HG03520 (cell line): ENCODE measurements at regions not wholly inside any gene's neighbourhood (a gene's known extent, or its start where the extent isn't known, plus 50 kb on each side); places are given as distances from the start of the nearest gene placed in this dataset.
"Not testable (repeated sequence)": the region's sequence is repeated elsewhere in the genome, so short reads cannot be mapped to it uniquely, and the experiment has no call there.

ENCODE experiments used
- ATAC-seq: cut with Tn5 transposase; IDR thresholded peaks from one replicate; pipeline ENCODE4 v1.9.1; 2021; ENCODE audit warnings: mild to moderate bottlenecking, moderate library complexity; ENCODE audit not compliant: unreplicated experiment

DNA sequence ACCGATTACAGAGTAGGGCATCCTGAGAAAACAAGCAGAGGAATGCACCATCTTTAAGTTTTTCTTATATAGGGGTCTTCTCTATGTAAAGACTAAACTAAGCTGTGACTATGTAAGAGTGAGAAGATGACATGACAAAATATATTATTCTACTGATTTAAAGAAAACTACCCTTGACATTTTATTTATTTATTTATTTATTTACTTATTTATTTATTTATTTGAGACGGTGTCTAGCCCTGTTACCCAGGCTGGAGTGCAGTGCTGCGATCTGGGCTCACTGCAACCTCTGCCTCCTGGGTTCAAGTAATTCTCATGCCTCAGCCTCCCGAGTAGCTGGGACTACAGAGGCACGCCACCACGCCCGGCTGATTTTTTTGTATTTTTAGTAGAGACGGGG, 320.4 kb upstream of the SASH1 start:
- not testable (repeated sequence) for ATAC-seq

DNA sequence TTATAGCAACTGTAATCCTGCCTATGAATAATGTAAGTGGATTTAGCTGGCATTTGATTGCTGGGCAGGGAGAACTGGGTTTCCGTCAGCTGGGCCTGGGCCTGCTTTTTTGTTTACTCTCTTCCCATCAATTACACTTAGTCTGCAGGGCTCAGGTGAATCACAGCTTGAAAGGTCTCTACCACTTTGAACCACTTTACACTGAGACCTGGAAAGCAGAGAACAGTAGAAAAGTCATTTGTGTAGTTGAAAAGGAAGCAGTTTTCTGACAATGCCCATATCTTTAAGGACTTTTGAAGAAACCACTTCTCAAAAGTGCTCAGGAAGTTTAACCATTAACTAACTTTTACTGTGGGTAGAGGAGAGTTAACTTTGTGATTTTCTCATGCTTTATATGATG, 315.4 kb upstream of the SASH1 start:
- ATAC-seq: no peak

DNA sequence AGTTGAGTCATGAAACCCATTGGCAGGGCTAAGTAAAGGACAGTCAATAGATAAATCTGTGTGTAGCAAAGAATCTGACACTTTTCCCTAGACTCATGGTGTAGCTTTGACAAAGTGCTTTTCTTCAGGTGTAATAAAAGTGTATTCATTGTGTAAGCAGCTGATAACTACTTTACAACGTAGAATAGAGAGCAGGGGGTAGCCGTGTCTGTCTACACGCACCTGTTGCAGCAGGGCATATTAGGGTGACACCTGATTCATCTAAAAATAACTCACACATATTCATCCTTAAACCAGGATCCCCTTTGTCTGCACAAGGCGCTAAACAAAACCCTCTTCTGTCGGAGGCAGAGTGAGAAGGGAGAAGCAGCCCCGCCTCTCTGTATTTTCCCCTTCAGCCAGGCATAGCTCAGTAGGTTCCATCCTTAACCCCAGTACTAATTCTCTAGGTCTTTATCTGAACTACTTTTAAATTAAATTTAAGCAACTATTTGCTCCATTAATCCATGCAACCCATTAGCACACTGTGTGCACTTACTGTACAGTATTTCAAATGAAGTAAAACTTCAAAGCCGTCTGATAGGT, 306.7 kb upstream of the SASH1 start:
- ATAC-seq: no peak

DNA sequence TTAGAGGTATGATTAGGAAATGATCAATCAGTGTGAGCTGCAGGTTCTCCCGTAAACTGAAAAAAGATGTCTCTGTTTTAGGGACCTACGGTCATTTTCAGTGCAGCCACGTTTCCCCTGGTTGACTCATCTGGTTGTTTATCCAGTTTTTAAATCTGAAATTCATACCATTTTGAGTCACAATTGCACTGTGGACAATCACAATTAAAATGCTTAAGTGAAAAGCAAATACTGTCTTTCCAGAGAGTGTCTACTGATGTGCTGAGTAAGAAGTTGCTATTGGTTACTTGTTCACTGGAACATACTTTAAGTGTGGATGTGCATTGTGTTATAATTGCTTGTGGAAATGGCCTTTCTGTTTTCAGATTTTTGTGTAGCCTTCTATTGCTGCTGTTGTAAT, 305.1 kb upstream of the SASH1 start:
- ATAC-seq: no peak

DNA sequence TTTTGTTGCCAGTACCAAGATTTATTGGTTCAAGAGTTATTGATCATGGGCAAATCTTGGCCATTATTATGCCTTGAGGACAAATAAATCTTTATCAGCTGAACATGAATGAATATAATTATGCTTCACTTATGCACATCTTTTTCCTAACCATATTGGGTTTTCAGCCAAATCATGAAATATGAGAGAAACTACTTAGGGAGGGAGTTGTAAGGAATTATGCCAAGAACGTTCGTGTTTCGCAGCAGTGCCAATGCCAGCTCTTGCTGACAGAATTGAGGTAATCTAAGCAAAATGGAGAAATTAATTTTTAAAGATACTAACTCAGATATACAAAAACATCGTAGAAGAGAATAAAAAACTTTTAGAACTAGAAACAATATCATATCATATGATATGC, 301.1 kb upstream of the SASH1 start:
- no peak for ATAC-seq

DNA sequence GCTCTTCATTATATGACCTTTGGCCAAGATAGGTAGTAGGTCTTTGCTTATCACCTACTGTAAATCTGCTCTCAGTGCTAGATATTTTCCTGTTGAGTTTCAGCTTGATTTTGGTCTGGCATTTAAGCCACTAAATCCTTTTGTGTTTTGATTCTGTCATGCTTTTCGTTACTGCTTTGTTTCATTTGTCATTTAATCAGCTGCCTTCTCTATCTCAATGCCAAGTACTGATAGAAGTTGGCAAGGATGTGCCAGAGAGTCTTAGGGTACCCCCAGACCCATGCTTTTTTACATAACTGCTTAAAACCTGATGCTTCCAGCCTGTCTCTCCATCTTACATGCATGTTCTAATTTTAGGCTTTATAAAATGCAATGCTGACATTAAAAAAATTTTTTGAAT, 300.1 kb upstream of the SASH1 start:
- no peak for ATAC-seq

DNA sequence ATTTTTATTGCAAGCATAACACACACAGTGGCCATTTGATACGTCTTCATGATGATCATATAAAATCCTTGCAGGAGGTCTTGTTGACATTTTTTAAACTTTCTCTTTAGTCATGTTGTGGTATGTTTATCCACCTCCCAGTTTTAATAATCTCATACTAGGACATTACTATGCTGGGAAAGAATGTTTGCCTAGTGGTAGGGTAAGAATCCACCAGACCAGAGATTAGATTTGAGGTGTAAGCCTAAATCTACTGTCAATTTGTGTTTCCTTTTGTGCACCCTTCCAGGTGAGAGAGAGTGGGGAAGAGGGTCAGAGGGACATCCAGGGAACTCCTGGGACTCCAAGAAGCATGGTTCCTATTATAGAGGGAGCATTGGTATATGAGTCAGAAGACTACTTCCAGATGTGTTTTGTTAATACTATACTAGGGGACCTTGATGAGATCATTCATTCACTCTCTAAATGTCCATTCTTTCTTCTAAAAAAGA, 298.3 kb upstream of the SASH1 start:
- no peak for ATAC-seq

DNA sequence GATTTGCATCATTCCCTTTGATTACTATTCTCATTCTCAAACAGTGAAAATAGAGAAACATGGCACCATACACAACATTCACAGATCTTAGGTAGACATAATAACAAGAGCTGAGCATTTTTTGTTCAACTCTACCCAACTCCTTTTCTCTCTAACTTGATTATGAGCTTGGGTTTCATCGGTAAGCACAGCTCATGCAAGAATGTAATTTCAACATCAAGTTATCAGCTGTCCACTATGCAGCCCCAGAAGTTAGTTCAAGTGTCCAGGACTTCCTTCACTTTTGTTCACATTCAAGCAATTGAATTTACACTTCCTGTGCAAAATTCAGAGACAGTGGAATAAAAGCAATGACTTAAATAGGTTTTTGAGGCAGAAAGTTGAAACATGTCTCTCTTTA, 297.7 kb upstream of the SASH1 start:
- ATAC-seq: no peak

DNA sequence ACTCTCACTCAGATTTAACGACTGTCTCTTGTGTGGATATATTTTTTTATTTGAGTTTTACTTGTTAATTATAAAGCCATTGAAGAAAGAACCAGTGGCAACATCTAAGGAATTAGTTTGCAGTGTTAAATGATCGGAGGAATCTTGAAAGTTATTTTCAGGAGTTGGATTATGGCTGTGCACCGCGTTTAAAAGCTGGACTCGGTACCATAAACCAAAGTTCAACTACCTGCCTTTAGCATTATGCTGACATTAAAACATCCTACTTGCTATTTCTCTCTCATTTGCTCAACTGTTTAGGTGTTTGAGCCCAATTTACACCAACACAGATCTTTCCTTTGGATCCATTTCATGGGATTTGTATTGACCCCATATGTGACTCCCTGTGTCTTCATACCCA, 289.4 kb upstream of the SASH1 start:
- ATAC-seq: no peak

DNA sequence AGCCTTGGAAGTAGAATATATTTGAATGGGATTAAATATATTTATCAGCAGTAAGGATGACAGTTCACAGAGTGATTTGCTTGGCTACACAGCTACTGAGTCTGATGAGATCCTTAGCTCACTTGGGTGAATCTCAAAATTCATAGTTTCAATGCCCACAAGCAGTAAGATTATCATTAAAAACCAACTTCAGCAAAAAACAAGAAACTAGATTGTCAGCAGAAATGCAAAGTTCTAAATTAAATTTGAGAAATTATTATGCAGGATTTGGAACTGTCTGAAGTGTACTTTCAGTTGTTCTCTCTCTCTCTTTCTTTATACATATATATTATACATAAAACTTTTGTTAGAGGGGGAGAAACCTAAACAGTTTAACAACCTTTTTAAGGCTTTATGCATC, 288.8 kb upstream of the SASH1 start:
- no peak for ATAC-seq

DNA sequence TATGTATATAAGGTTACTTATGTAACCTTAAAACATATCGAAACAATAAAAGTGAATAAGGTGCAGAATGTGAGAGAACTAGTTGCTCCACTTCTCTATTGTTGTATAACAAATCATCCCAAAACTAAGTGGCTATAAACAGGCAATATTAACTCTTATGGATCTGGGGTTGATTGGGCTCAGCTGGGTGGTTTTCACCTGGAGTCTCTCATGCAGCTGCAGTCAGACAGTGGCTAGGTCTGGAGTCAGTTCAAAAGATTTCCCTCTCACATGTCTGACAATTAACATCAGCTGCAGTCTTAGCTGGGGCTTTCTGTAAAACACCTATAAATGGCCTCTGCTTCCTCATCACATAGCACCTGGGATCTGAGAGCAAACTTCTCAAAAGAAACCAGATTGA, 288.4 kb upstream of the SASH1 start:
- ATAC-seq: no peak

DNA sequence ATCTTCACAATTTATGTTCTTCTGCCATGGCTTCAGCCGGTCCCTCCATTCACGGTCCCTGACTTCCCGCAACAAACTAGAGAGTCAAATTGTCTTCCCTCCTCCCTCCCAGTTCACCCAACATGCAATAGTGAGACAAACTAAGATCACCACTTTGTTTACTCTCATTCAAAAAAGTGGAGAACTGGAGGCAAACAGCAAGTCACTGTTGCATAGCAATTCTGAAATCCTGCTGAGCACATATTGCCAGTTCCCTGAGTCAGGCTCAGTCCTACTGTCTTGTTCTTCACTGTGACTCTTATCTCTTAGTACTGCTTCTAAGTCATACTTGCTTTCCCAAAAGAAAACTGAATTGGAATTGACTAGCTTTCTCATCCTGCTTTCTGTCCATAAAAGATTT, 287.2 kb upstream of the SASH1 start:
- ATAC-seq: no peak

DNA sequence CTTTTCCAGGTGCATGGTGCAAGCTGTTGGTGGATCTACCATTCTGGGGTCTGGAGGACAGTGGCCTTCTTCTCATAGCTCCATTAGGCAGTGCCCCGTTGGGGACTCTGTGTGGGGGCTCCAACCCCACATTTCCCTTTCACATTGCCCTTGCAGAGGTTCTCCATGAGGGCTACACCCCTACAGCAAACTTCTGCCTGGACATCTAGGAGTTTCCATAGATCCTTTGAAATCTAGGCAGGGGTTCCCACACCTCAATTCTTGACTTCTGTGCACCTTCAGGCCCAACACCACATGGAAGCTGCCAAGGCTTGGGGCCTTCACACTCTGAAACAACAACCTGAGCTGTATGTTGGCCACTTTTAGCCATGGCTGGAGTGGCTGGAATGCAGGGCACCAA, 282.8 kb upstream of the SASH1 start:
- no peak for ATAC-seq

DNA sequence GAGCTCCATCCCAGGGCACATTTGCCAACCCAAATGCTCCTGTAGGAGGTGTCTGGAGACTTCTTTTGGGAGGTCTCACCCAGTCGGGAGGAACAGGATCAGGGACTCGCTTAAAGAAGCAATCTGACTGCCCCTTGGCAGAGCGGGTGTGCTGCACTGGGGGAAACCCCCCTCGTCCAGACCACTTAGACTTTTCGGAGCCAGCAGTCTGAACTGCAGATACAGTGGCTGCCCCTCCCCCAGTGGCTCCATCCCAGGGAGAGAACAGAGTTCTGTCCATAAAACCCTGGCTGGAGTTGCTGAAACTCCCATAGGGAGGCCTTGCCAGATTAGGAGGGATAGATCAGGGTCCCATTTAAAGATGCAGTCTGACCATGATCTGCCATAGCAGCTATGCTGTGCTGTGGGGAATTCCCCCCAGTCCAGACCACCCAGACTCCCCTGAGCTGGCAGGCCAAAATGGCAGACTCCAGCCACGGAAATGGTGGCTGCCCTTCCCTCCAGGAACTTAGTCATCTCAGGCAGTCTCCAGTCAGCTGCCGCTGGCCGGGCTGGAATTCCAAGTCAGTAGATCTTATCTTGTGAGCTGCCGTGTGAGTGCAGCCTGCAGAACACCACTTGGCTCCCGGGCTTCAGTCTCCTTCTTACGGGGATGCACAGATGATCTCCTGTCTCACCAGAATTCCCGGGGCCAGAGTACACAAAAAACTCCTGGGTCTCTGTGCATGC, 278.1 kb upstream of the SASH1 start:
- ATAC-seq: no peak

DNA sequence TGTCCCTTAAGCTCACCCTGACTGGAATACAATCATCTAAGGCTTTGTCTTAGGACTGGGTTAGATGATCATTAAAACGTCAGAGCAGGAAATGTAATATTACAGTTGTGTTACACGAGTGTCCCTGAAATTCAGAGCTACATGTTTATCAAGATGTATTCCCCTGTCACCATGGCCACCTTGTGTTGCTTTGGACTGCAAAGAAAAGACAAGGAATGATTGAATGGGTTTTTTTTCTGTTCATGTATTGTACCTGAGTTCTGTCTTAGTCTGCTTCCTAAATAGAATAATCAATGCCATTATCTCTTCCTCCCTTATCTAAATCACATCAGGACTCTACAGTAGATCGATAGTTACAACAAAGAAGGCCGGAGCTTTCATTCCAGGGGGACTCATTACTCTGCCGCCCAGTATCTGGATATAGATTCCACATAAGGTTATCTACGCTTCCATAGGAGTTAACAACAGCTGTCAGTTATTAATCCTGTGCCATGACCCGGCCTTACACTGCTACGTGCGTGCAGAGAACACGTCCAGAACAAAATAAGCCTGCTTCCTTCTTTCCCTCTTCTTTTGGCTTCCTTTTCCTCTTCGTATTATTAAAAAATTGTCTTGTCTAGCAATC, 274.1 kb upstream of the SASH1 start:
- ATAC-seq: no peak

DNA sequence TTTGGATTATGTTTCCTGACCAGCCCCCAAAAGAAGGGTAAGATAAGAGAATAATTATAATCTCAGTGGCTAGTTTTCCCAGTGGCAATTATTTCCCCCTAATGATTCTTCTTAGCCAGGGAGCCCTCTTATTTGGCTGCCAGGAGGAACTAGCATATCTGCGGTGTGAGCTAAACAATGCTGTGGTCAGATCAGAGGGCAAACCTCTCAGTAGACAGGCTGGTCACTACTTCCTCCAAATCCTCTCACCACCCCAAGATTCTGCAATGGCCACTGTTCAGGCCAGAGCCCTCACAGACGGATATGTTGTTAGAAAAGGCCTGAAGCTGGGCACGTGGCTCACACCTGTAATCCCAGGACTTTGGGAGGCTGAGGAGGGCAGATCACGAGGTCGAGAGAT, 273.4 kb upstream of the SASH1 start:
- no peak for ATAC-seq

DNA sequence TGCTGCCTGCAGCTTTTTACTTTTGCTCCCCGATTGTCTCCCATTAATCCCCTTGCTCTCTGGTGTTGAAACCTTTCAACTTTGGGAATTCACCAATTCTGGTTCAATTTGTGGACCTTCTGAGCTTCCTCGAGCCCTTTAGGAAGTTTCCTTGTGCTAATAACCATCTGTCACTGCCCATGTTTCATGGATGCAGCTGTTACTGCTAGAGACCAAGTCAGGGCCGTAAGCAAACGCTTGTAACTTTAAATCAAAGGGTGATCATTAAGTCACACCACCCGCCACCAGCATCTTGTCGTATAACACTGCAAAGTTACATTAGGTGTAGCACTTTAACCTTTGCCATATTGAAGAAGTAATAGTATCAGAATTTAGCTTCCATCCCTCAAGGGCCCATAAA, 268.3 kb upstream of the SASH1 start:
- no peak for ATAC-seq

DNA sequence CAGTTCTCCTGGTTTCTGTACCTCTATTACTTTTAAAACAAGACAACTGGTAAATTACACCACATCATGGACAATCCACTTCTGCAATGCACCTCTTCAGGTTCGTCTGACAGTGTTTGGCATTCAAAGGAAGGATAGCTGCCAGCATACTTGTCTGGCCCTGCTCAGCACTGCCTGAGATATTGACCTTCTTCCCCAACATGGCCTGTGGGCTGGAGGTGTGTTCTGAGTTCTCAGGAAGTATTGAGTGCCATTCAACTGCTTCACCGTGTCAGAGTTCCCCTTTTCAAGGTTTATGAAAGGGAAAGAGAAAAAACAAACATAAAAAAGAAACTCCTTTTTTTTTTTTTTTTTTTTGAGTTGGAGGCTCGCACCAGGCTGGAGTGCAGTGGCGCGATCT, 267.9 kb upstream of the SASH1 start:
- ATAC-seq: peak; percentile 51

DNA sequence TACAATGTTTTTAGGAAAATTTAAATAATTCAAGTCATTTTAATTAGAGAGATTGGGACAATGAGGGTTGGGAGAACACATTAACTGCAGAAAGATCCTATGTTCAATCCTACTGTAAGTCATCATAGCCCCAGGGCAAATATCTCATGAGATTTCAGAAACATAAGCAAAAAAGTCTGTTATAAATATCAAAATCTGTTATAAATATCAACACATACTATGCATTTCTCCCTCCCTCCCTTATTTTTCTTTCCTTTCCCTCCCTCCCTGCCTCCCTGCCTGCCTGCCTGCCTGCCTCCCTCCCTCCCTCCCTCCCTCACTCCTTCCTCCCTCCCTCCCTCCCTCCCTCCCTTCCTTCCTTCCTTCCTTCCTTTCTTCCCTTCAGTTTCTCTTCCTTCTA, 267.3 kb upstream of the SASH1 start:
- no peak for ATAC-seq

DNA sequence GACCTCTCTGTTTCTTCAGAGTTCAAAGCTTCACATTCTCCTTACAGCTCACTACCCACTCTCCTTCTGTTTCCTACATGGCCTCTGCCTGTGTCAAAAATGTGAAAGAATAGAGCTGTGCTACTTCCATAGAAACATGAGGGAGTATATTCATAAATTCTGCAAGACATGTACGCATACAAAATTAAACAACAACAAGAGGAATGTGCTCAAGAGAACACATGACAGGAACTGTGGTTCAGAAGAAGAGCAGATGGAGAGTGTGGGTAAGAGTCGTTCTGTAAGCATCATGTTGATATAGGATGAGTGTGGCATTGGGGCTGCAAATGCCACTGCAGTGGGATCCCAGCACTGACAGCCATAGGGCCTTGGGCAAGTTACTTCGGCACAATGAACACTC, 266.6 kb upstream of the SASH1 start:
- no peak for ATAC-seq

DNA sequence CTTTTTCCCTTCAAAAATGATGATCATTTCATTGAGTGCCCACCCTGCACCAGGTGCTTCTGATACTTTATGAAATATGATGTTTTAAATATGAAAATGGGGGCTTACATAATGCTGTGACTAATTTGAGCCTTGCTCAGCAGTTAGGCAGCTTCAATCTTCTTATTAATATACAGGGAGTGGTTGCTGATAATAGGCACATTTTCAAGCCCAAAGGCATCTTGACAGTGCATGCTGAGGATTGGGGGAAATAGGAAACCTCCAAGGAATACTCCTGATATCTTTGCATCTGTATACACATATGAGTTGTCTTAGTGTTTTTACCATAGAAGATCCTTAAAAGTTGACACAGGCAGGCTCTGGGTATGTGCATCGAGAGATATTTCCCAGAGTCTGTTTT, 262.3 kb upstream of the SASH1 start:
- ATAC-seq: no peak

DNA sequence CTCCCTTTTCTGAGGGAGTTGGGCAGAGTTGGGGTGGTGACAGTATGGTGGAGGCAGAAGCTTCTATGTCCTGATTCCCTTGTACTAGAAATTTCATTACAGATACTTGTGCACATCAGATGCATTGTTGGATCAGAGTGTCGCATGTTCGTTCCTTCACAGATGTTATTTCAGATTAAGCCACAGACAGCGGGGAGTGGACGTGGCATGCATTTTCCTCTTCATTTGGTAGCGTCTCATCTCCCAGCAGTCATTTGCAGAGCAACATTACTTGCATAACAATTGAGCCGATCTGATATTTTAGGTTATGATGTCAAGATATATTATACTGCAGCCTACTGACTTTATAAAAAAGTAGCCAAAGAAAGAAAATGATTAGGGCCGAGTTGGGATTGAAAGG, 261.6 kb upstream of the SASH1 start:
- no peak for ATAC-seq
